ENCODE measurements at regions not wholly inside any gene's neighbourhood (a gene's known extent, or its start where the extent isn't known, plus 50 kb on each side); places are given as distances from the start of the nearest gene placed in this dataset.

- no peaks in the 10 kb centered on the region; the same call in 1 of the 2 replicates for H3K9me1 ChIP-seq (ENCODE audit: insufficient read depth, low read length)
- 100% methylated on average over 1 of the region's 2 CpGs; no CpG with 5 or more reads in 1 of the 2 experiments for WGBS, 2 experiments (ENCODE audit: extremely low coverage in 2 of 2, insufficient read length in 1 of 2)
- H4K91ac ChIP-seq (ENCODE audit: insufficient read depth, low read depth, low read length), result no peak overlapping the region
- no peak overlapping the region for H3K4me3 ChIP-seq (ENCODE audit: insufficient read depth, low read depth, low read length)
- CTCF ChIA-PET, result interaction anchor here (0.7 kb wide), 1 partner anchor 22 kb away, joined by 3 read pairs; no protein-coding TSS in a partner anchor
- H2BK120ac ChIP-seq (ENCODE audit: low read depth, low read length), result no peak overlapping the region
- dilution Hi-C loops (cut with HindIII; ENCODE audit: low sequenced_read_pairs, unreplicated experiment), result no loop called here
- H3K56ac ChIP-seq (ENCODE audit: extremely low read depth, insufficient read depth, low read length), result no peak overlapping the region
- ATAC-seq (ENCODE audit: low read depth), result no peak
- no peak overlapping the region for H3K4me2 ChIP-seq (ENCODE audit: low read depth, low read length)
- no peaks in the 10 kb centered on the region for H4K20me1 ChIP-seq (ENCODE audit: insufficient read depth, low read length)
- in situ Hi-C loops (cut with MboI; ENCODE audit: low sequenced_read_pairs), result loop anchor here (10.0 kb wide), 1 partner anchor 170 kb away; no protein-coding TSS in a partner anchor
- no peak overlapping the region for H3K4ac ChIP-seq (ENCODE audit: low read depth, low read length)
- H4K8ac ChIP-seq (ENCODE audit: low read depth in 2 of 2, low read length in 2 of 2), result no peak overlapping the region
- no peak overlapping the region for H4K5ac ChIP-seq (ENCODE audit: low read depth, low read length)
- POLR2A ChIA-PET (ENCODE audit: unreplicated experiment), result no interaction called here
- H3K23ac ChIP-seq (ENCODE audit: low read depth, low read length), result no peak overlapping the region
- intact Hi-C loops (cut with micrococcal nuclease), result no loop called here
- no TSS peak for BruUV-seq (replicated peaks)
- H3K27ac ChIP-seq (ENCODE audit: insufficient read depth, low read length), result no peak overlapping the region
- TF ChIP-seq FOS (IDR thresholded peaks at IDR 0.05; ENCODE audit: low read depth, low read length) (no peak), SMC3 (IDR thresholded peaks at IDR 0.05; ENCODE audit: low read depth, low read length) (no peak), NFE2L2 (IDR thresholded peaks at IDR 0.05; ENCODE audit: low read depth, low read length) (no peak), RFX5 (IDR thresholded peaks at IDR 0.05; ENCODE audit: low read depth, low read length) (no peak), RCOR1 (IDR thresholded peaks at IDR 0.05; ENCODE audit: insufficient replicate concordance, low read length) (no peak), RAD21 (IDR thresholded peaks at IDR 0.05; ENCODE audit: low read length) (no peak), MAZ (IDR thresholded peaks at IDR 0.05; ENCODE audit: borderline replicate concordance, low read depth, low read length) (no peak), POLR2A (IDR thresholded peaks at IDR 0.05; ENCODE audit: low read depth, low read length) (no peak), CHD1 (IDR thresholded peaks at IDR 0.05; ENCODE audit: low read depth, low read length) (no peak), MXI1 (IDR thresholded peaks at IDR 0.05; ENCODE audit: borderline replicate concordance, low read depth, low read length) (no peak), BHLHE40 (IDR thresholded peaks at IDR 0.05; ENCODE audit: low read depth, low read length) (no peak), MAFK (IDR thresholded peaks at IDR 0.05; ENCODE audit: low read depth, low read length) (no peak), CEBPB (IDR thresholded peaks at IDR 0.05; ENCODE audit: low read depth, low read length) (no peak)
- TF ChIP-seq, protein P1, sequence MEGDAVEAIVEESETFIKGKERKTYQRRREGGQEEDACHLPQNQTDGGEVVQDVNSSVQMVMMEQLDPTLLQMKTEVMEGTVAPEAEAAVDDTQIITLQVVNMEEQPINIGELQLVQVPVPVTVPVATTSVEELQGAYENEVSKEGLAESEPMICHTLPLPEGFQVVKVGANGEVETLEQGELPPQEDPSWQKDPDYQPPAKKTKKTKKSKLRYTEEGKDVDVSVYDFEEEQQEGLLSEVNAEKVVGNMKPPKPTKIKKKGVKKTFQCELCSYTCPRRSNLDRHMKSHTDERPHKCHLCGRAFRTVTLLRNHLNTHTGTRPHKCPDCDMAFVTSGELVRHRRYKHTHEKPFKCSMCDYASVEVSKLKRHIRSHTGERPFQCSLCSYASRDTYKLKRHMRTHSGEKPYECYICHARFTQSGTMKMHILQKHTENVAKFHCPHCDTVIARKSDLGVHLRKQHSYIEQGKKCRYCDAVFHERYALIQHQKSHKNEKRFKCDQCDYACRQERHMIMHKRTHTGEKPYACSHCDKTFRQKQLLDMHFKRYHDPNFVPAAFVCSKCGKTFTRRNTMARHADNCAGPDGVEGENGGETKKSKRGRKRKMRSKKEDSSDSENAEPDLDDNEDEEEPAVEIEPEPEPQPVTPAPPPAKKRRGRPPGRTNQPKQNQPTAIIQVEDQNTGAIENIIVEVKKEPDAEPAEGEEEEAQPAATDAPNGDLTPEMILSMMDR (conservative IDR thresholded peaks at IDR 0.05; ENCODE audit: low read depth, low read length), result no peak
- TF ChIP-seq, protein P2, sequence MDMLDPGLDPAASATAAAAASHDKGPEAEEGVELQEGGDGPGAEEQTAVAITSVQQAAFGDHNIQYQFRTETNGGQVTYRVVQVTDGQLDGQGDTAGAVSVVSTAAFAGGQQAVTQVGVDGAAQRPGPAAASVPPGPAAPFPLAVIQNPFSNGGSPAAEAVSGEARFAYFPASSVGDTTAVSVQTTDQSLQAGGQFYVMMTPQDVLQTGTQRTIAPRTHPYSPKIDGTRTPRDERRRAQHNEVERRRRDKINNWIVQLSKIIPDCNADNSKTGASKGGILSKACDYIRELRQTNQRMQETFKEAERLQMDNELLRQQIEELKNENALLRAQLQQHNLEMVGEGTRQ (IDR thresholded peaks at IDR 0.05; ENCODE audit: low read depth, low read length), result no peak
- TF ChIP-seq, protein P3, sequence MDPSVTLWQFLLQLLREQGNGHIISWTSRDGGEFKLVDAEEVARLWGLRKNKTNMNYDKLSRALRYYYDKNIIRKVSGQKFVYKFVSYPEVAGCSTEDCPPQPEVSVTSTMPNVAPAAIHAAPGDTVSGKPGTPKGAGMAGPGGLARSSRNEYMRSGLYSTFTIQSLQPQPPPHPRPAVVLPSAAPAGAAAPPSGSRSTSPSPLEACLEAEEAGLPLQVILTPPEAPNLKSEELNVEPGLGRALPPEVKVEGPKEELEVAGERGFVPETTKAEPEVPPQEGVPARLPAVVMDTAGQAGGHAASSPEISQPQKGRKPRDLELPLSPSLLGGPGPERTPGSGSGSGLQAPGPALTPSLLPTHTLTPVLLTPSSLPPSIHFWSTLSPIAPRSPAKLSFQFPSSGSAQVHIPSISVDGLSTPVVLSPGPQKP (IDR thresholded peaks at IDR 0.05; ENCODE audit: borderline replicate concordance, low read depth, low read length), result no peak
- H3K9me3 ChIP-seq (ENCODE audit: control insufficient read depth, insufficient read depth, low read length), result no peaks in the 10 kb centered on the region; the same call in 1 of the 2 replicates
- H2BK5ac ChIP-seq (ENCODE audit: low read depth, low read length, poor library complexity, severe bottlenecking), result no peak overlapping the region
- H2BK15ac ChIP-seq (ENCODE audit: low read depth, low read length), result no peak overlapping the region
- no peak overlapping the region for H2BK20ac ChIP-seq (ENCODE audit: low read depth, low read length)
- H3K79me1 ChIP-seq (ENCODE audit: low read depth in 1 of 2, low read length in 2 of 2), result peaks cover 0 to 4% of the 10 kb centered on the region in 2 experiments; a peak in 1 of 4 replicates
- no peak for DNase-seq
- no peaks in the 10 kb centered on the region for H3K36me3 ChIP-seq (ENCODE audit: control insufficient read depth, insufficient read depth, low read length)
- H3K27me3 ChIP-seq (ENCODE audit: control insufficient read depth, insufficient read depth, low read length), result no peaks in the 10 kb centered on the region
- H3K9ac ChIP-seq (ENCODE audit: low read depth, low read length), result no peak overlapping the region
- H2AK5ac ChIP-seq (ENCODE audit: low read depth, low read length), result no peak overlapping the region
- no peak overlapping the region for H2AFZ ChIP-seq (replicated peaks; ENCODE audit: low read length, poor library complexity)
- peaks cover 2% of the 10 kb centered on the region; the same call in 1 of the 2 replicates for H3K4me1 ChIP-seq (ENCODE audit: control insufficient read depth, insufficient read depth, low read length)
- no peak overlapping the region for H3K18ac ChIP-seq (ENCODE audit: low read depth, low read length)
- H3K14ac ChIP-seq (replicated peaks; ENCODE audit: low read depth, low read length), result no peak overlapping the region
- no peak overlapping the region for H2AK9ac ChIP-seq (replicated peaks; ENCODE audit: low read depth, low read length, poor library complexity)
Observed at GRCh38 chr14:71314717-71315116, 407.5 kb downstream of the PCNX1 start.
